ENCODE measurements at regions not wholly inside any gene's neighbourhood (a gene's known extent, or its start where the extent isn't known, plus 50 kb on each side); places are given as distances from the start of the nearest gene placed in this dataset.

DNA sequence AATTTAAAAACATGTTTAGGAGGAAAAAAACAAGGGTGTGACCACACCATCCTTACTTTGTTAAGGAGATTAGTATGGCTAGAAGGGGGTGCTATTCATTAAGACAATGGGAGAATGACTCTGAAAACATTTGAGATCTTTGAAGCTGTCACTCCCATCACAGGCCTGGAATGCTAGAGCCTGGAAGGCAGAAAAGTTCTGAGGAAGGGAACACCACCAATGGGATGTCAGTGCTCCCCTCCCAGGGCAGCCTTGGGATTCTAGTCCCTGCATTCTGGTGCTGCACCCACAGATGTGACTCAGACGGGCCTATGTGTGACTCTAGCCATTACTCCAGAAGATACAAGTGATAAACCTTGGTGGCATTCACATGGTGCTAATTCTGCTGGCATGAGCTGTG is 162.2 kb upstream of the ANXA10 start:
- TF ChIP-seq CTCF (IDR thresholded peaks at IDR 0.05) = no peak
- Histone ChIP-seq H3K27ac (ENCODE audit: low read length) (no peak overlapping the region), H3K4me3 (ENCODE audit: low read length) (no peak overlapping the region), H3K36me3 (ENCODE audit: control insufficient read depth, insufficient read depth, low read length) (no peaks in the 10 kb centered on the region), H3K4me1 (ENCODE audit: control insufficient read depth, insufficient read depth, low read length) (no peaks in the 10 kb centered on the region), H3K27me3 (ENCODE audit: control insufficient read depth, insufficient read depth, low read length) (no peaks in the 10 kb centered on the region), H3K9me3 (ENCODE audit: control insufficient read depth, insufficient read depth, low read length) (no peaks in the 10 kb centered on the region)
- ATAC-seq (no peak), DNase-seq (no peak)
- peaks cover 4 to 10% of the 10 kb centered on the region in 2 donors for H3K9me3 Mint-ChIP-seq
- H3K27ac Mint-ChIP-seq = no peak overlapping the region
- no peaks in the 10 kb centered on the region for H3K27me3 Mint-ChIP-seq (ENCODE audit: low read depth in 2 of 2)
- peaks cover 5% of the 10 kb centered on the region for H3K36me3 Mint-ChIP-seq
- intact Hi-C loops (cut with micrococcal nuclease) = no loop called here
- WGBS (ENCODE audit: insufficient coverage) = 77% methylated on average over 1 of the region's 1 CpG
- no peak overlapping the region for H3K4me3 Mint-ChIP-seq
- H3K4me1 Mint-ChIP-seq = no peaks in the 10 kb centered on the region

- Mint-ChIP-seq H3K9me3 (peaks cover under 1 to 6% of the 10 kb centered on the region in 2 donors), H3K27ac (no peak overlapping the region), H3K4me3 (no peak overlapping the region), H3K36me3 (peaks cover 1% of the 10 kb centered on the region), H3K27me3 (ENCODE audit: low read depth in 2 of 2) (no peaks in the 10 kb centered on the region), H3K4me1 (no peaks in the 10 kb centered on the region)
- no peaks in the 10 kb centered on the region for H3K36me3 ChIP-seq (ENCODE audit: control insufficient read depth, insufficient read depth, low read length)
- no peak for TF ChIP-seq CTCF (IDR thresholded peaks at IDR 0.05)
- no peak overlapping the region for H3K27ac ChIP-seq (ENCODE audit: low read length)
- WGBS (ENCODE audit: insufficient coverage) = 75% methylated on average over 4 of the region's 4 CpGs
- intact Hi-C loops (cut with micrococcal nuclease) = no loop called here
- no peaks in the 10 kb centered on the region for H3K27me3 ChIP-seq (ENCODE audit: control insufficient read depth, insufficient read depth, low read length)
- H3K9me3 ChIP-seq (ENCODE audit: control insufficient read depth, insufficient read depth, low read length) = no peaks in the 10 kb centered on the region
- H3K4me3 ChIP-seq (ENCODE audit: low read length) = no peak overlapping the region
- H3K4me1 ChIP-seq (ENCODE audit: control insufficient read depth, insufficient read depth, low read length) = no peaks in the 10 kb centered on the region
- DNase-seq (no peak), ATAC-seq (no peak)
Measured at GRCh38 chr4:167934216-167934615, 158.1 kb upstream of the ANXA10 start.

DNA sequence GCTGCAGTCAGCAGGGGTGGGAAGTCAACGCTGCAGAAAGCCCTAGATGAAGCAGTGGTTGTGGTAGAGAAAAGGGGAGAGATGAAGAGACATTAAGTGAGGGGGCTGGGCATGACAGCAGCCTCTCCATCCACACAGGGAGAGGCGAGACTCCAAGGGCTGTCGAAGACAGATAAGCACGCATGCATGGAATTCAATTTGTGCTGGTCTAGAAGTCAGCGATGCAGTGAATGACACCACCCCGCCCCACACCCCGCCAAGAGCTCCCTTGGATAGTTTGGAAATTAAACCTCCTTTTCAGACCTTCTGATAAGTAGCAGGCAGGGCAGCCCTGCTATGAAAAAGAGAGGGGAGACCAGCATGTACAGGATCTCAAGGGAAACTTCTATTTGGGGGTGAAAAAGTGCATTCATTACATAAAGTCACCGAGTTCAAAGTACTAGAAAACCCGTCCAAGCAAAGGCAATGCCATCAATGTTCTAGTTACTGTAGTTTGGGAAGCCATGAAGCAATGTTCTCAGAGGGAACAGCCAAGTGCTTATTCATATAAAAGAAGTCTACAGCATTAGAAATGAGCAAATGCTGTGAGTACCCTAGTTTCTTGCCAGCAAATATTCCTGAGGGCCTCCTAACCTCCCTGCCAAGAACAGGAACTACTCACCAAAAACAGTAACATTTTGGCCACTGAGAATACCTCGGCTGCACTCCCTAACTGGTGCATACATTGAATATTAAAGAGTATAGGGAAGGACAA is 152.3 kb upstream of the ANXA10 start:
- intact Hi-C loops (cut with micrococcal nuclease) = no loop called here
- no peaks in the 10 kb centered on the region for H3K27me3 Mint-ChIP-seq (ENCODE audit: low read depth in 2 of 2)
- DNase-seq (no peak), ATAC-seq (no peak)
- TF ChIP-seq CTCF (IDR thresholded peaks at IDR 0.05) = no peak
- no peak overlapping the region for H3K27ac Mint-ChIP-seq
- H3K27me3 ChIP-seq (ENCODE audit: control insufficient read depth, insufficient read depth, low read length) = no peaks in the 10 kb centered on the region
- H3K4me1 ChIP-seq (ENCODE audit: control insufficient read depth, insufficient read depth, low read length) = no peaks in the 10 kb centered on the region
- H3K36me3 ChIP-seq (ENCODE audit: control insufficient read depth, insufficient read depth, low read length) = no peaks in the 10 kb centered on the region
- H3K36me3 Mint-ChIP-seq = no peaks in the 10 kb centered on the region
- H3K4me1 Mint-ChIP-seq = no peaks in the 10 kb centered on the region
- H3K9me3 ChIP-seq (ENCODE audit: control insufficient read depth, insufficient read depth, low read length) = no peaks in the 10 kb centered on the region
- no peak overlapping the region for H3K4me3 ChIP-seq (ENCODE audit: low read length)
- 85% methylated on average over 9 of the region's 10 CpGs for WGBS (ENCODE audit: insufficient coverage)
- peaks cover 5 to 8% of the 10 kb centered on the region in 2 donors for H3K9me3 Mint-ChIP-seq
- no peak overlapping the region for H3K27ac ChIP-seq (ENCODE audit: low read length)
- no peak overlapping the region for H3K4me3 Mint-ChIP-seq
